ENCODE measurements at regions not wholly inside any gene's neighbourhood (a gene's known extent, or its start where the extent isn't known, plus 50 kb on each side); places are given as distances from the start of the nearest gene placed in this dataset.

DNA sequence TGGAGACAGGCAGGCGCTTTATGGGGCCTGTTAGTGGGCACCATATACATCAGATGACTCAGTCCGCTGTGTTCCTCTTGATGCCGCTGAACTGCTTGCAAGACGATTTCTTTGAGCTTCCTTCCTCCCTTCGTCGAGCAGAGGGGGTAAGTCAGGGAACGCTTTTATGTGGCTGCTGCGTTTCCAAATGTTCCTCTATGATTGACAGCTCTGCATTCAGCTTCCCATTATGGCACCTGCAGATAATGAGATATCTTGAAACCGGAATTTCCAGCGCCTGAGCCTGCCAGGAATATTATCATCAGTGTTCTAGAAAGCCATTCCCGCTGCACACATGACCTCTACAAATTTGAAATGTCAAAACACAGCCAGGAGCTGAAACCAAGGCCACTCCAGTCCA is 257.0 kb downstream of the TSHZ3 start:
- no peak overlapping the region for H3K4me3 ChIP-seq (ENCODE audit: low read depth, low read length)
- no peak for DNase-seq (ENCODE audit: low read depth)
- TF ChIP-seq, protein P1, sequence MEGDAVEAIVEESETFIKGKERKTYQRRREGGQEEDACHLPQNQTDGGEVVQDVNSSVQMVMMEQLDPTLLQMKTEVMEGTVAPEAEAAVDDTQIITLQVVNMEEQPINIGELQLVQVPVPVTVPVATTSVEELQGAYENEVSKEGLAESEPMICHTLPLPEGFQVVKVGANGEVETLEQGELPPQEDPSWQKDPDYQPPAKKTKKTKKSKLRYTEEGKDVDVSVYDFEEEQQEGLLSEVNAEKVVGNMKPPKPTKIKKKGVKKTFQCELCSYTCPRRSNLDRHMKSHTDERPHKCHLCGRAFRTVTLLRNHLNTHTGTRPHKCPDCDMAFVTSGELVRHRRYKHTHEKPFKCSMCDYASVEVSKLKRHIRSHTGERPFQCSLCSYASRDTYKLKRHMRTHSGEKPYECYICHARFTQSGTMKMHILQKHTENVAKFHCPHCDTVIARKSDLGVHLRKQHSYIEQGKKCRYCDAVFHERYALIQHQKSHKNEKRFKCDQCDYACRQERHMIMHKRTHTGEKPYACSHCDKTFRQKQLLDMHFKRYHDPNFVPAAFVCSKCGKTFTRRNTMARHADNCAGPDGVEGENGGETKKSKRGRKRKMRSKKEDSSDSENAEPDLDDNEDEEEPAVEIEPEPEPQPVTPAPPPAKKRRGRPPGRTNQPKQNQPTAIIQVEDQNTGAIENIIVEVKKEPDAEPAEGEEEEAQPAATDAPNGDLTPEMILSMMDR (IDR thresholded peaks at IDR 0.05; ENCODE audit: insufficient read depth, low read depth, low read length): no peak

DNA sequence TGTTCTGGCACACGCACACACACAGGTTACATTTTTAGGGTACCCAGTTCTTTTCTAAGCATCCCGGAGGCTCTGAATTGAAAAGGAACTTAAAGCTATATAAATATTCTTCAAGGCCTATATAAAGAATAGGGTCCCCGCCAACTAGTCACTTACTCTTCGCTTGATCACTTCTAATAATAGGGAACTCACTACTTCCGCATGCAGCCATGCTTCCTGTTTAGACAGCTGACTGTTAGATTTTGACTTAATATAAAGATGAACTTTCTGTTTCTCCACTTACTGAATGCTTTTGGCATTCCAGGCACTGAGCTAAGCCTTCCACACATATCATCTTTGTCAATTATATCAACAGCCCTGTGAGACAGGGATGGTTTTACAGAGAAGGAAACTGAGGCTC is 259.6 kb downstream of the TSHZ3 start:
- no peak overlapping the region for H3K4me3 ChIP-seq (ENCODE audit: low read depth, low read length)

DNA sequence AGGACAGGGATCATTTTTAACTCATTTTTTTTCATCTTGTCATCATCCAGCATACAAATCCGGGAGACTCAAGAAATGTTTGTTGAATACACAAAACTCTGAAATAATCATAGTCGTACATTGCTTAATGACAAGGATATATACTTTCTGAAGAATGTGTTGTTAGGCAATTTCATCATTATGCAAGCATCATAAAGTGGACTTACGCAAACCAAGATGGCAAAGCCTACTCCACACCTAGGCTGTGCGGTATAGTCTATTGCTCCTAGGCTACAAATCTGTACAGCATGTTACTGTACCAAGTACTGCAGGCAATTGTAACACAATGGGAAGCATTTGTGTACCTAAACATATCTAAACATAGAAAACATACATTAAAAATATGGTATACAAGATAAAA is 264.1 kb downstream of the TSHZ3 start:
- peak; percentile 5 for DNase-seq (ENCODE audit: low read depth)
- TF ChIP-seq, protein P1 (IDR thresholded peaks at IDR 0.05; ENCODE audit: insufficient read depth, low read depth, low read length): no peak
- H3K4me3 ChIP-seq (ENCODE audit: low read depth, low read length): no peak overlapping the region

More for the DNA sequence above, 259.6 kb downstream of the TSHZ3 start:
- TF ChIP-seq, protein P1 (IDR thresholded peaks at IDR 0.05; ENCODE audit: insufficient read depth, low read depth, low read length): no peak
- DNase-seq (ENCODE audit: low read depth): no peak

DNA sequence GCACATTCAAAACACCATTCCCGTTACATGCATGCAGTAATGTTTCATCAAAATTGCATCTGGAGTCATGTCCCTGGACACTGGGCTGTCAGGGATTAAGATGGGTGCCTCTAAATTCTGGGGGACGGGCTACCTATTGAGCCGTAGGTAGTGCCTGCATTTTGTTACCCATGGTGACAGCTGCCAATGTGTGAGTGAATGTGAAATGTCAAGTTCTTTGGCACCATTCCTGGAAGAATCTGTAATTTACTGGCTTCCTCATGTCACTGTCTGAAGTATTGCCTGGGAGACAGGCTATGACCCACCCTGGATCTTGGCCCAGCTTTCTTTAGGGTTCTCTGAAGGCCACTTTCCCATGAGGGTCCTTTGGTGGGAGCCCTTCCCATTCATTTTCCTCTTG is 266.1 kb downstream of the TSHZ3 start:
- H3K4me3 ChIP-seq (ENCODE audit: low read depth, low read length): no peak overlapping the region
- TF ChIP-seq, protein P1 (IDR thresholded peaks at IDR 0.05; ENCODE audit: insufficient read depth, low read depth, low read length): no peak

DNA sequence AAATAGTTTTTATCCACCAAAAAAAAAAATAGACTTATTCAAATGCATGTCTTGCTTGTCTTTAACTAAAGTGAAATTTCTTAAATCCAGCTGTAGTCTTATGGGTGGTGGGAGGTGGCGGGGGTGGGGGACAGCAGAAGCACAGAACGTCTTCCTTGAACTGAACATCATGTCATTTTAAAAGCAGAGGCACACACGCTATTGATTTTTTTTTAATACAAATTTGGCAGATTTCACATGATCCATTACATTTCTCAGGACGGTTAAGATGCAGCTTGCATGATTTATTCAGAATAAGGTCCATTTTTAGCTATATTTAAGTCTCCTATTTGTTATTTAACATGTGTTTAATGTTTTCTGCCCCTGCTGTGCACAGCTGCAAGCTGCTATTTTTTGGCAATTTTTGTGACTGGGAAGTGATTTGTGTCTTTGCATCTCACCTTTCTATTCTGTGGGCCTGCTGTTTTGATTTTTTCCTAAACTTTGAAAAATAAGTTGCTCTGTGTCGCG is 274.0 kb downstream of the TSHZ3 start:
- no peak overlapping the region for H3K4me3 ChIP-seq (ENCODE audit: low read depth, low read length)
- DNase-seq (ENCODE audit: low read depth): no peak
- TF ChIP-seq, protein P1 (IDR thresholded peaks at IDR 0.05; ENCODE audit: insufficient read depth, low read depth, low read length): no peak

More for the DNA sequence above, 266.1 kb downstream of the TSHZ3 start:
- DNase-seq (ENCODE audit: low read depth): no peak

DNA sequence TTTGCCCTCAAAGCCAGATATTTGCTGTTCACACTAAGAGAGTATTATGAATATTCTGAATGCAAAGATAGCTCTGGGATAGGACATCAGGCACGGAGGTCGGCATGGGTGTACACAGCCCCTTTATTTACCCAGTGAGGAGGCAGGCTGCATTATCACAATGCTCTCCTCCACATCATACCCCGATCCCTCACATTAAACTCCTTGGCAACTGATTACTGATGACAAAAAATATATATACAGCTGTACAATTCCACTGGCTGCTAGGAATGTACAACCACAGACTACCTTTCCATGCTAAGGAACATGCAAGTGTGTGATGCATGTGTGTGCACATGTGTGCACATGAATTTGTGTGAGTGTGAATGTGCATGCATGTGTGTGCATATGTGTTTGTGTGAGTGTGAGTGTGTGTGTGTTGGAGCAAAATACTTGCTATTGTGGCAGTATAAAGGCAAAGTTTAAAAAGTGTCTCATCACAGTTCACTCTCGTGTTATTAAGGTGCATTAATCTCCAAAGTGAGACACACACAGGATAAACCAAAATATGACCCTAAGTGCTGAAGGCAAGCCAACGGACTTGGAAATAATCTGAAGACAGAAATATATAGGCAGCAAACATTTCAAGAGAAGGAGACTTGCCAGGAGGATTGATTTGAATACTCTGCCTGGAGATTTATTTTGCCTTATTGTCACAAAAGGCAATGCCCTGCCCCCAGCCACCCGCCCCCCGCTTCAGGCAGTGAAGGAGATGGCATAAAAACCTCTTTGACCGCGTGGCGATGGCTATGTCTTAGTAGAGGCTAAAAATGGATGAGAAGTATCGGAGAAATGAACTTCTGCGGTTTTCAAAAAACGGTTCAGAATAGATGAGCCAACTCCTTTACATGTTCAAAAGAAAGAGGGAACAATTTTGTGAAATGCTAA is 274.8 kb downstream of the TSHZ3 start:
- no peak overlapping the region for H3K4me3 ChIP-seq (ENCODE audit: low read depth, low read length)
- TF ChIP-seq, protein P1 (IDR thresholded peaks at IDR 0.05; ENCODE audit: insufficient read depth, low read depth, low read length): no peak
- DNase-seq (ENCODE audit: low read depth): no peak

Measured in fibroblast of villous mesenchyme (primary cell).